ENCODE measurements at regions not wholly inside any gene's neighbourhood (a gene's known extent, or its start where the extent isn't known, plus 50 kb on each side); places are given as distances from the start of the nearest gene placed in this dataset.
A peak's percentile ranks its signal among the peaks of the same experiment; 100 is the strongest.

DNA sequence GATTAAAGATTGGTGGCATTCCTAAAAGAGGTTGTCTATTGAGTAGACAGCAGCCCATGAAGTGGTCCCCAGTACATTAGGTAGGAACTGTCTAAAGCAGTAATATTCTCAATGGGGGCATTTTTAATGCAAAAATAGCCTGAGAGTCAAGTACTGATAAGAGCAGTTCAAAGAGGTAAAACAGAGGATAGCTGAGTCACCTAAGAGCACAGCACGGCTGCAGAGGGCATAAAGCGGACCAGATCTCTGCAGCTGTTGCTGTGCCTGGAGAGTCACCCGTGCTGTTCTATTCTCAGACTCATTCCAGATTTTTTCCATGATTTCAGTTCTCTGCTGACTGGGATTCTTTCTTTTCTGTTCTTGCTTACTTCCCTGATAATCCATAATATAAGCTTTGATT, 313.2 kb downstream of the OLFM3 start:
- no peaks in the 10 kb centered on the region for H3K27me3 ChIP-seq (replicated peaks; ENCODE audit: insufficient read depth, low read depth, low read length, poor library complexity)
- no peaks in the 10 kb centered on the region for H3K36me3 ChIP-seq (ENCODE audit: insufficient read depth, low read length, poor library complexity, severe bottlenecking)
- TF ChIP-seq CTCF (conservative IDR thresholded peaks at IDR 0.05; ENCODE audit: low read depth, low read length) = no peak
- no peak for TF ChIP-seq EZH2 (IDR thresholded peaks at IDR 0.05; ENCODE audit: borderline replicate concordance, low read depth, low read length, poor library complexity, severe bottlenecking)
- peaks cover 7% of the 10 kb centered on the region for H3K4me1 ChIP-seq (ENCODE audit: insufficient read depth, low read length, poor library complexity, severe bottlenecking)
- H3K4me3 ChIP-seq (ENCODE audit: low read depth, low read length, poor library complexity, severe bottlenecking) = no peak overlapping the region
- no TSS peak for BruUV-seq (replicated peaks)
- DNase-seq (ENCODE audit: low spot score) = no peak
- POLR2A ChIA-PET (ENCODE audit: low non-redundant PET) = no interaction called here
- intact Hi-C loops (cut with micrococcal nuclease; ENCODE audit: unreplicated experiment) = no loop called here
- CTCF ChIA-PET = no interaction called here
- no peaks in the 10 kb centered on the region for H3K9me3 ChIP-seq (ENCODE audit: low read depth, low read length, poor library complexity, severe bottlenecking)
- H3K27ac ChIP-seq (ENCODE audit: low read depth, low read length, poor library complexity, severe bottlenecking) = no peak overlapping the region

DNA sequence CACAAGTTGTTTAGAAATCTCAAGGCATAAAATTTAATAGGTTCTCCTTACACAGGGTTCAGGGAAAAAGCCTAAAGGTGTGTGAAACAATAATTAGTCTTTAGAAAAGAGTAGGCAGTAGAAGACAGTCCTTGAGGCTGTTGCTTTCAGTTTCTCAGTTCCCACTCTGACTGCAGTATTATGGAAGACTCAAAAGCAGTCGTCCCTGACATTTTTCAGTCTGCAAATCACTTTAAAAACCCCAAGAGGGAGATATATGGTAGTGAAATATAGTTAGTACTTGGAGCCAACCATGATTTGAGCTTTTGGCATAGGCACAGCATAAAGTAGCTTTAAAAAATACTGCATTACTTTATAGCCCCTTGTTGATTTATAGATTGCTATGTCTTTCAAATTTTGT, 299.7 kb downstream of the OLFM3 start:
- no TSS peak for BruUV-seq (replicated peaks)
- POLR2A ChIA-PET (ENCODE audit: low non-redundant PET) = no interaction called here

DNA sequence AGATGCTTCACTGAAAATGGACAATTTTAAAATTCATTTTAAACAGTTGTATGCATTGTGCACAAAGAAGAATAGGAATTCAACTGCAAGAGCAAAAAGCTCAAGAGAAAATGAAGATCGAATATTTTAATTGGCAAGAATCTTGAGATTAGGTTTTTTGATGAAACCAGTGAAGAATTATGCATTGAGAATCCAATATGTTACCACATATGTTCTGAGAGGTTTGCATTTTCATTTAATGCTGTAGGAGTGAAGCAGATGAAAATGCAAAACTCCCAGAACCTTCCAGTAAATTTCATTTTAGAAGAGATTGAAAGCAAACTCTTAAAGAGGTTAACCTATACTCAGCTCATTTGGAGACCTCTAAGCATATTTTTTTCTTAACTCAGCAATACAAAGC, 298.0 kb downstream of the OLFM3 start:
- H3K4me1 ChIP-seq (ENCODE audit: insufficient read depth, low read length, poor library complexity, severe bottlenecking) = peaks cover 13% of the 10 kb centered on the region
- no peaks in the 10 kb centered on the region for H3K9me3 ChIP-seq (ENCODE audit: low read depth, low read length, poor library complexity, severe bottlenecking)
- H3K27ac ChIP-seq (ENCODE audit: low read depth, low read length, poor library complexity, severe bottlenecking) = no peak overlapping the region
- TF ChIP-seq CTCF (conservative IDR thresholded peaks at IDR 0.05; ENCODE audit: low read depth, low read length) (no peak), EZH2 (IDR thresholded peaks at IDR 0.05; ENCODE audit: borderline replicate concordance, low read depth, low read length, poor library complexity, severe bottlenecking) (no peak)
- ChIA-PET POLR2A (ENCODE audit: low non-redundant PET) (no interaction called here), CTCF (no interaction called here)
- H3K36me3 ChIP-seq (ENCODE audit: insufficient read depth, low read length, poor library complexity, severe bottlenecking) = no peaks in the 10 kb centered on the region
- BruUV-seq (replicated peaks) = no TSS peak
- DNase-seq (ENCODE audit: low spot score) = no peak
- H3K4me3 ChIP-seq (ENCODE audit: low read depth, low read length, poor library complexity, severe bottlenecking) = no peak overlapping the region
- no peaks in the 10 kb centered on the region for H3K27me3 ChIP-seq (replicated peaks; ENCODE audit: insufficient read depth, low read depth, low read length, poor library complexity)
- intact Hi-C loops (cut with micrococcal nuclease; ENCODE audit: unreplicated experiment) = no loop called here

More for the DNA sequence above, 299.7 kb downstream of the OLFM3 start:
- Histone ChIP-seq H3K4me1 (ENCODE audit: insufficient read depth, low read length, poor library complexity, severe bottlenecking) (peaks cover 13% of the 10 kb centered on the region), H3K4me3 (ENCODE audit: low read depth, low read length, poor library complexity, severe bottlenecking) (peak overlapping the region; percentile 8), H3K27ac (ENCODE audit: low read depth, low read length, poor library complexity, severe bottlenecking) (no peak overlapping the region), H3K9me3 (ENCODE audit: low read depth, low read length, poor library complexity, severe bottlenecking) (no peaks in the 10 kb centered on the region), H3K36me3 (ENCODE audit: insufficient read depth, low read length, poor library complexity, severe bottlenecking) (no peaks in the 10 kb centered on the region), H3K27me3 (replicated peaks; ENCODE audit: insufficient read depth, low read depth, low read length, poor library complexity) (no peaks in the 10 kb centered on the region)
- DNase-seq (ENCODE audit: low spot score) = peak; percentile 57
- intact Hi-C loops (cut with micrococcal nuclease; ENCODE audit: unreplicated experiment) = no loop called here
- TF ChIP-seq EZH2 (IDR thresholded peaks at IDR 0.05; ENCODE audit: borderline replicate concordance, low read depth, low read length, poor library complexity, severe bottlenecking) (no peak), CTCF (conservative IDR thresholded peaks at IDR 0.05; ENCODE audit: low read depth, low read length) (peak; percentile 36)
- CTCF ChIA-PET = no interaction called here
